Peyer's patch (tissue), 4 donors: ENCODE measurements at regions not wholly inside any gene's neighbourhood (a gene's known extent, or its start where the extent isn't known, plus 50 kb on each side); places are given as distances from the start of the nearest gene placed in this dataset.

ENCODE experiments used
- CTCF ChIP-seq, 6 experiments: fragments of 450-650 bp in 4 of 6; fragments of 200-600 bp in 2 of 6; sonication (generic) in 1 of 6; IDR thresholded peaks; one replicate each; pipeline ENCODE4 v1.5.1; 2017 to 2019; ENCODE audit warnings: antibody characterized with exemption in 6 of 6, mild to moderate bottlenecking in 3 of 6, moderate library complexity in 1 of 6
- POLR2A ChIP-seq, 2 donors: fragments of 450-650 bp; IDR thresholded peaks; one replicate each; pipeline ENCODE4 v1.5.1; 2017; ENCODE audit warnings: antibody characterized with exemption in 2 of 2, mild to moderate bottlenecking in 2 of 2, moderate library complexity in 2 of 2

GRCh38 chr7:46288010-46288409 is 366.9 kb upstream of the IGFBP3 start:
- no peak for TF ChIP-seq POLR2A (IDR thresholded peaks at IDR 0.05)
- TF ChIP-seq CTCF (IDR thresholded peaks at IDR 0.05), result no peak
